ENCODE measurements at regions not wholly inside any gene's neighbourhood (a gene's known extent, or its start where the extent isn't known, plus 50 kb on each side); places are given as distances from the start of the nearest gene placed in this dataset.

- TF ChIP-seq CTCF (IDR thresholded peaks at IDR 0.05), result no peak
- no peak for TF ChIP-seq POLR2A (IDR thresholded peaks at IDR 0.05)
- no peak for TF ChIP-seq EP300 (IDR thresholded peaks at IDR 0.05)
Measured at GRCh38 chr15:46938169-46938568, 779.1 kb upstream of the SEMA6D start.
